DOHH2 (cell line): ENCODE measurements at regions not wholly inside any gene's neighbourhood (a gene's known extent, or its start where the extent isn't known, plus 50 kb on each side); places are given as distances from the start of the nearest gene placed in this dataset.

ENCODE experiments used
- H3F3A ChIP-seq: fragments of 200-600 bp; sonication (generic), shearing (Covaris generic); 2 replicates; pipeline ENCODE4 v1.6.0; 2016; ENCODE audit warnings: antibody characterized with exemption, mild to moderate bottlenecking; ENCODE audit not compliant: control insufficient read depth, insufficient read depth
- H3K27ac ChIP-seq: fragments of 200-600 bp; sonication (generic); 2 replicates; pipeline ENCODE4 v1.5.1; 2014; ENCODE audit warnings: low read depth, mild to moderate bottlenecking, low read length, moderate library complexity
- H3K27me3 ChIP-seq: fragments of 200-600 bp; sonication (generic); 2 replicates; pipeline ENCODE4 v1.6.1; 2014; ENCODE audit warnings: mild to moderate bottlenecking, low read length, mixed read lengths; ENCODE audit not compliant: control insufficient read depth
- H3K36me3 ChIP-seq: fragments of 200-600 bp; sonication (generic); 2 replicates; pipeline ENCODE4 v1.6.1; 2014; ENCODE audit warnings: mild to moderate bottlenecking, low read length, moderate library complexity, mixed read lengths; ENCODE audit not compliant: control insufficient read depth
- H3K4me1 ChIP-seq: fragments of 200-600 bp; sonication (generic); 2 replicates; pipeline ENCODE4 v1.6.1; 2014; ENCODE audit warnings: mild to moderate bottlenecking, low read length, mixed read lengths; ENCODE audit not compliant: control insufficient read depth
- H3K4me2 ChIP-seq: fragments of 200-600 bp; sonication (generic); 2 replicates; pipeline ENCODE4 v1.6.0; 2014; ENCODE audit warnings: mild to moderate bottlenecking, low read length, moderate library complexity
- H3K4me3 ChIP-seq: fragments of 200-600 bp; sonication (generic); 2 replicates; pipeline ENCODE4 v1.5.1; 2014; ENCODE audit warnings: mild to moderate bottlenecking, low read length, mixed read lengths
- H3K79me2 ChIP-seq: fragments of 200-600 bp; sonication (generic); 2 replicates; pipeline ENCODE4 v1.6.1; 2014; ENCODE audit warnings: mild to moderate bottlenecking, low read length, mixed read lengths; ENCODE audit not compliant: control insufficient read depth
- H3K9me2 ChIP-seq: fragments of 200-600 bp; sonication (generic); replicated peaks from 2 replicates; pipeline ENCODE4 v1.6.1; 2014; ENCODE audit warnings: mild to moderate bottlenecking, low read length, mixed read lengths; ENCODE audit not compliant: control insufficient read depth
- H3K9me3 ChIP-seq: fragments of 200-600 bp; sonication (generic); 2 replicates; pipeline ENCODE4 v1.6.1; 2014; ENCODE audit warnings: antibody characterized with exemption, low read length, mixed read lengths; ENCODE audit not compliant: control insufficient read depth, insufficient read depth
- H4K20me1 ChIP-seq: fragments of 200-600 bp; sonication (generic); 2 replicates; pipeline ENCODE4 v1.6.0; 2014; ENCODE audit warnings: low read depth, mild to moderate bottlenecking, antibody characterized with exemption, low read length, moderate library complexity; ENCODE audit not compliant: control insufficient read depth, insufficient read depth
- EZH2phosphoT487 ChIP-seq: fragments of 200-600 bp; sonication (generic); IDR thresholded peaks from 2 replicates; pipeline ENCODE4 v1.6.1; 2017; ENCODE audit warnings: borderline replicate concordance, mild to moderate bottlenecking, antibody characterized with exemption, low read length, moderate library complexity, mixed read lengths
- TF ChIP-seq, protein P1 (sequence below): fragments of 200-600 bp; sonication (generic); IDR thresholded peaks from one replicate; pipeline ENCODE4 v1.5.1; 2014; ENCODE audit warnings: antibody characterized with exemption, mild to moderate bottlenecking, low read depth, low read length; ENCODE audit not compliant: poor library complexity, severe bottlenecking

DNA sequence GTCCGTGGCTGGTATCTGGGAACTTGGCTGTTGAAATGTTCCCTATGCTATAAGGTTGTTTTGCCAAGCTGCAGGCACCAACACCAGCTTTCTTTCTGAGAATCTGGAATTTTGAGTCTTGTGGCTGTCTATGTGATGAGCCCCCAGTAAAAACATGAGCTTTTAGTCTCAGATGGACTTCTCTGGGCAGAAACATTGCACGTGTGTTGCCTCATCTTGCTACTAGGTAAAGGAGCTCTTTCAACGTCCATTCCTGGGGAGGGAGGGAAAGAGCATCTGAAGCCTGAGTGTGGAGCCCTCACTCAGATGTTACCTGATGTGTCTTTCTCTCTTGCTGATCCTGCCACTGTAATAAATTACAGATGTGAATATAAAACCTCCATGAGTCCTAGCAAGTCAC is 183.8 kb upstream of the LHX5 start:
- Histone ChIP-seq H3K9me2 (no peaks in the 10 kb centered on the region), H3F3A (no peaks in the 10 kb centered on the region), H3K4me1 (no peaks in the 10 kb centered on the region), H3K36me3 (no peaks in the 10 kb centered on the region), H4K20me1 (no peaks in the 10 kb centered on the region), H3K4me2 (no peak overlapping the region), H3K27me3 (no peaks in the 10 kb centered on the region), H3K4me3 (no peak overlapping the region), H3K27ac (no peak overlapping the region), H3K9me3 (no peaks in the 10 kb centered on the region), H3K79me2 (no peaks in the 10 kb centered on the region)
- TF ChIP-seq, protein P1, sequence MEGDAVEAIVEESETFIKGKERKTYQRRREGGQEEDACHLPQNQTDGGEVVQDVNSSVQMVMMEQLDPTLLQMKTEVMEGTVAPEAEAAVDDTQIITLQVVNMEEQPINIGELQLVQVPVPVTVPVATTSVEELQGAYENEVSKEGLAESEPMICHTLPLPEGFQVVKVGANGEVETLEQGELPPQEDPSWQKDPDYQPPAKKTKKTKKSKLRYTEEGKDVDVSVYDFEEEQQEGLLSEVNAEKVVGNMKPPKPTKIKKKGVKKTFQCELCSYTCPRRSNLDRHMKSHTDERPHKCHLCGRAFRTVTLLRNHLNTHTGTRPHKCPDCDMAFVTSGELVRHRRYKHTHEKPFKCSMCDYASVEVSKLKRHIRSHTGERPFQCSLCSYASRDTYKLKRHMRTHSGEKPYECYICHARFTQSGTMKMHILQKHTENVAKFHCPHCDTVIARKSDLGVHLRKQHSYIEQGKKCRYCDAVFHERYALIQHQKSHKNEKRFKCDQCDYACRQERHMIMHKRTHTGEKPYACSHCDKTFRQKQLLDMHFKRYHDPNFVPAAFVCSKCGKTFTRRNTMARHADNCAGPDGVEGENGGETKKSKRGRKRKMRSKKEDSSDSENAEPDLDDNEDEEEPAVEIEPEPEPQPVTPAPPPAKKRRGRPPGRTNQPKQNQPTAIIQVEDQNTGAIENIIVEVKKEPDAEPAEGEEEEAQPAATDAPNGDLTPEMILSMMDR = no peak
- TF ChIP-seq EZH2phosphoT487 = no peak

DNA sequence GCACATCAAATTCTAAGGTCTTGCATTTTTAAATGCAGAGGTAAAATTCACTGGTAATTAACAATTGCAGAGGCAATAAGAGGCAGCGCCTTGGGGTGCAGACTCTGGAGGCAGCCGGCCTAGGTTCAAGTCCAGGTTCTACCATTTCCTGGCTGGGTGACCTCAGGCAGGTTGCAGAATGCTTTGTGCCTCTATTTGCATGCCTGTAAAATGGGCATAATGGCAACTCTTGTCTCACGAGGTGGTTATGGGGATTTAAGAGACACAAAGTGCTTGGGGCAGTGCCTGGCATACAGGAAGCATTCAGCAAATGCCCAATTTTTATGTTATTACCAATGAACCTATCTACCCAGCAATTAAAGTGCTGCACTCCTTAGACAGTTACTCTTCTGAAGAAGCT is 180.0 kb upstream of the LHX5 start:
- Histone ChIP-seq H3K9me2 (no peaks in the 10 kb centered on the region), H3K36me3 (no peaks in the 10 kb centered on the region), H3K79me2 (no peaks in the 10 kb centered on the region), H4K20me1 (no peaks in the 10 kb centered on the region), H3K4me1 (no peaks in the 10 kb centered on the region), H3K27me3 (no peaks in the 10 kb centered on the region), H3K4me3 (no peak overlapping the region), H3K4me2 (no peak overlapping the region), H3K27ac (no peak overlapping the region), H3K9me3 (no peaks in the 10 kb centered on the region), H3F3A (no peaks in the 10 kb centered on the region)
- no peak for TF ChIP-seq EZH2phosphoT487
- TF ChIP-seq, protein P1 = no peak

DNA sequence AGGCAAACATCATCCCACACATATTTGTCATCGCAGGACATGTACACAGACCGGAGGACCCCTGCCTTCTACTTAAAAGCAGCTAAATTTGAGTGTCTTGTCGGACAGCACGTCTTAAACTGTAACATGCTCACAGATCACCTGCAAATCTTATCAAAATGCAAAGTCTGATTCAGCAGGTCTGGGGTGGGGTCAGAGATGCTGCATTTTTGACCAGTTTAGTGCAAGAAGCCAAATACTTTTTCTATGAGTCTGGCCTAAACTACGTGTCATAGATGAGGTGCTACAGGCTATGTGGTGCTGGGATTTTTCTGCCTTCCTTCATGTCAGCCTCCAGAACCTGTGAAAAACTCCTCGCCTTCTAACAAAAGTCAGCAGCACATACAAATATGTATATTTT is 178.8 kb upstream of the LHX5 start:
- H3K27ac ChIP-seq = no peak overlapping the region
- no peak overlapping the region for H3K4me3 ChIP-seq
- H3K9me3 ChIP-seq = no peaks in the 10 kb centered on the region
- H3K79me2 ChIP-seq = no peaks in the 10 kb centered on the region
- no peak overlapping the region for H3K4me2 ChIP-seq
- no peaks in the 10 kb centered on the region for H3F3A ChIP-seq
- H4K20me1 ChIP-seq = no peaks in the 10 kb centered on the region
- H3K36me3 ChIP-seq = no peaks in the 10 kb centered on the region
- no peaks in the 10 kb centered on the region for H3K27me3 ChIP-seq
- H3K9me2 ChIP-seq = no peaks in the 10 kb centered on the region
- H3K4me1 ChIP-seq = no peaks in the 10 kb centered on the region
- TF ChIP-seq, protein P1 = no peak
- no peak for TF ChIP-seq EZH2phosphoT487

DNA sequence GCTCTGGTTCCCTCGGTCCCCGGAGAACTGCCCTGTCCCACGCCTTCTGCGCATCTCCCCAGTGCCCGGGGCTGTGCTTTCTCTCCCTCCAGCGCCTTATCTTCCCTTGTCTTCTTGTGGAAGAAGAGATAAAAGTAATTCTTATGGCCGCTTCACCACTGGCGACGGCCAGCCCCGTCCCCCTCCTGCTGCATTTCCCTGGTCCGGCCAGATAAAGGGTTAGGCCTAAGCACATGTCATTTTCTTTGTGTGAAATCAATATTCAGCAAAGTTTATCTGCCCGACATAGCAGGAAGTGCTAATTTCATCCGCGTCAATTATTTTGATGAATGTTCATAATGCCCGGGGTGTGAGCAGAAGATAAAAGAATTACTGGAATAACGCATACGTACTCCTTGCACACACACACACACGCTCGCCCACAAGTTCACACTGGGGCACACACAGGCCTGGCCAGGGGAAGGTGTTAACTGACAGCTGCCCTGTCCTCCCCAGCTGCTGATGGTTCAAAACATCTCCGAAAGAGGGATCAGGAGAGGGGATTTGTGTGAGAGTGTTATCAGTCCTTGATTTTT is 177.7 kb upstream of the LHX5 start:
- no peaks in the 10 kb centered on the region for H3K79me2 ChIP-seq
- no peaks in the 10 kb centered on the region for H3F3A ChIP-seq
- H3K9me2 ChIP-seq = no peaks in the 10 kb centered on the region
- no peaks in the 10 kb centered on the region for H3K27me3 ChIP-seq
- no peak overlapping the region for H3K27ac ChIP-seq
- H3K4me3 ChIP-seq = no peak overlapping the region
- H3K4me2 ChIP-seq = no peak overlapping the region
- no peaks in the 10 kb centered on the region for H3K4me1 ChIP-seq
- H3K36me3 ChIP-seq = no peaks in the 10 kb centered on the region
- H4K20me1 ChIP-seq = no peaks in the 10 kb centered on the region
- TF ChIP-seq, protein P1 = no peak
- no peak for TF ChIP-seq EZH2phosphoT487
- no peaks in the 10 kb centered on the region for H3K9me3 ChIP-seq
